Epidermal melanocyte (primary cell): ENCODE measurements at regions not wholly inside any gene's neighbourhood (a gene's known extent, or its start where the extent isn't known, plus 50 kb on each side); places are given as distances from the start of the nearest gene placed in this dataset.

Source experiments
- DNase-seq: peaks from one replicate; pipeline ENCODE4 v3.0.0; 2011; ENCODE audit warnings: low spot score; ENCODE audit not compliant: insufficient read length

GRCh38 chr5:89934069-89934468, 475.5 kb downstream of the CETN3 start:
- no peak for DNase-seq

DNA sequence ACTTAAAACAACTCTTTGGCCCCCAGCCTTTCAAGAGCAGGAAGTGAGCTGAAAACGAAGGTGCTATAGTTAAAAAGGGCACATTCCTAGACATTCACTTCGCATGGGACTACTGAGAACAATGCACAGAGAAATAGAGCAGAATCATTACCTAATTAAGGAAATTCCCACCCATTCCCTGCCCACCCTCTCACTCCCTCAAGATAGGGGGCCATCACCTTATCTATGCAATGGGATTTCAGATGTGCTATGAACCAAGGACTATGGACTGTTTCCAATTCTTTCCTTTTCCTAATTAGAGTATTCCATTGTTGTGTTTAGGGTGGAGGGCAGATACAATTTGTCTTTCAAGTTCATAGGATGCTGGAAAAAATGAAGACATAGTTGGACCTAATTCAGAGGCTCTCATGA, 476.8 kb downstream of the CETN3 start:
- no peak for DNase-seq

GRCh38 chr5:89930591-89931392, 478.8 kb downstream of the CETN3 start:
- DNase-seq = peak; percentile 23

DNA sequence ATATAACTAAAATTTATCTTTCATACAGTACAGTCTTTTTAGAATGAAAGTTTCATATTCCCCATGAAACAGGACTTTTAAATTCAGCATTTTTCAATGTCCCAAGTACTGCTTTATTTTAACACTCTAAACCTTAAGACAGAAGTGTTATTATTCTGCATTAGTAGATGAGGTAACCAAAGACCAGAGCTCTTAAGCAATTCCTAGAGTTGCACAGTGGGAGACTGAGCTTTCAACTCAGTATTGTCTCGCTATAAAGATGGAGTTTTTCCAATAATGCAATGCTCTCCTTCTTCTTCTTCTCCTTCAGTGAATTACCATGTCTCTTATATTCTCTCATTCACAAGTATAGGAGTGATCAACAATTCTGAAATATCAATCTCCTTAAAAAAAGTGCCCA, 479.7 kb downstream of the CETN3 start:
- DNase-seq = no peak

DNA sequence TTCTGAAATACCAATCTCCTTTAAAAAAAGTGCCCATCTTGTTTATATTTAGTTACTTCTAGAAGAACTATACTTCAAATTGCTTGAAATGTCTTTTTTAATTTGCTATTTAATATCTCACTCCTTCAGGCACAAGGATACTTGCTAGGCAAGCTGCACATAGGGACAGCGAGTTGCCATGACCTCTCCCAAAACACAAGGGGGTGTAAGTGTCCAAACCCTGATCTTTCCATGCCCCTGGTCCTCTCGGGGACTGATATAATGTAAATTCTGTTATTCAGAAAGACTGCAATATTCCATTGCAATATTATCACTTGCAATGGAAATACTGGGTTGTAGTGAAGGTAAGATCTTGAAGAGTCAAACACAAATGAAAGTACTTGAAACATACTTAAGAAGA, 480.4 kb downstream of the CETN3 start:
- DNase-seq = no peak

DNA sequence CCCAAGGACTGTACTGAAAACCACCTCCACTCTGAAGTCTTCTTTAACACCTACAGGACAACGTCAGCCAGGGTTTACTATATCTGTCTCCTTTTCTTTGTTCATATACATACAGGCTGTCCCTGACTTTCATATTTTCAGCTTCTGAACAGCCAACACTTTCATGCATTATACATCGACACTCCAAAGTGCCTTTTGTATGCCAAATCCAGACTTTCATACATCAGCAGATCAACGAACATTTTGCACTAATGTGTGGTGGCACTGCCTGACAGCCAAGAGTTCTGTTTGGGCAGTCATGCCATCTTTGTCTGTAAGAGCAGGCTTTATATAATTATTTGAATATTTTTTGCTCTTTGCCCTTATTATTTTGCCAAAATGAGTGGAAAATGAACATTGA, 487.4 kb downstream of the CETN3 start:
- DNase-seq = no peak

- no peak for DNase-seq
Measured at GRCh38 chr5:89917112-89917511, 492.4 kb downstream of the CETN3 start.

DNA sequence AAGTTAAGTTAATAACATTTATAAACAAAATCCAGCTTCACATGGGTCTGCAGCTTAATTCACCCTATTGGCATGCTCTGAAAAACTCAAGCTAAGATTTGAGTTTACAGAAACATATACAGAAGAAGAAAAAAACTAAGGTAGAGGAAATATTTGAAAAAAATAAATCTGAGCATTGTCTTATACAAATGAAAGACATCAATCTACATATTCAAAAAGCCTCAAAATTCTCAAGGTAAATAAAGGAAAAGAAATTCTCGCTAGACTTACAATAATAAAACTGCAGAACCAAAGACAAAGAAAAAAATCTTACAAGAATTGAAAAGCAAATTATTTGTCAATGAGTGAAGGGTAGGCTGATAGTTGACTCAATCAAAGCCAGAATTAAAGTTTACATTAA, 493.4 kb downstream of the CETN3 start:
- no peak for DNase-seq

- DNase-seq = no peak
Measured at GRCh38 chr5:89908876-89909275, 500.7 kb downstream of the CETN3 start.

DNA sequence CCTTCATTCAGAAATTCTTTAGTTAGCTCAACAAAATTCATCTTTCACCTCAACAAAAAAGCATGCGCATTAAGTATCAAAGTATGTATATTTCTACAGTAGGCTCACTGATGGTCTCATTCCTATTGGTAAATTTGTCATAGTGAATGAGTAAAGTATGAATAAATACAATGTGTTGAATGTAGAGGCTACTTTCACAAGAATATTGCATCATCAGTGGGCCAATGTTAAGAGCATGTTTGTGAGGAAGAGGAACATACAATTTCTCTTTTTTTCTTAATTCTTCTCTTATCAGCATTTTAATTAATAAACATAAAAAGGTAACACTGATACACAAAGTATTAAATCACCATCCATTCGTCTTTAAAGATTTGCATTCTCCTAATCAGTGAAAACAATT, 505.1 kb downstream of the CETN3 start:
- no peak for DNase-seq

GRCh38 chr5:89901983-89902382, 507.6 kb downstream of the CETN3 start:
- no peak for DNase-seq

DNA sequence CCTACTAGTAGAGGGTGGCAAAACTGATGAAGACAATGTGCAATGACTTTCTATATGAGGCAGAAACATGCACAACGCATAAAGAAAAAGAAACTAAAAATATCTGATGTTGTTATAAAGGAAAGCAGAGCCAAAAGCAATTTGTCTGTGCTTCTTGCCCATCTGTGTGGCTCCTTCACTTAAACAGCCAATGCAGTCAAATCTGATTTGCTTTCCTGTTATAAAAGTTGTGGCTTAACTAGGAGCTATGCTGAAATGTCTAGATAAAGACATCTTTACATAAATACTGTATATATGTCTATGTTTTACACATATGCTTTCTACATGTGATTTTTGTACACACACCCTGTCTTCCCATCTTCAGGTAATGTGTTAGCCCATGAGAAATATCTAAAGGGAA, 508.2 kb downstream of the CETN3 start:
- DNase-seq = no peak

DNA sequence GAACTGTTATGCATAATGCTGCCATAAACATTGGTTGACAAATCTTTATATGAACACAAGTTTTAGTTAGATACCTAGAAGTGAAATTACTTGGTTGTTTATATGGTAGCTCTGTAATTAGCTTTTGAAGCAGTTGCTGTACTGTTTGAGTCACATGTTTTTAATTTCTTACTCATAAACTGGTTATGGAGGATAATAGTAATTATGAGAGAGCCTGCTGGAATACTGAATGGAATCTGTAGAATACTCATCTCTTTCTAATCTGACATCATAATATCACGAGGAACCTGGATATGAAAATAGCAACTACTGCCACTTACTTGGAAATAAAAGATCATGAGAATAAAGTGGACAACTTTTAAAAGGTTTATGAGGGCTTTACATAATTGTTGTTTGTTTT, 509.2 kb downstream of the CETN3 start:
- no peak for DNase-seq

- DNase-seq = no peak
Measured at GRCh38 chr5:89899559-89899958, 510.0 kb downstream of the CETN3 start.

GRCh38 chr5:89893546-89893945, 516.0 kb downstream of the CETN3 start:
- no peak for DNase-seq

DNA sequence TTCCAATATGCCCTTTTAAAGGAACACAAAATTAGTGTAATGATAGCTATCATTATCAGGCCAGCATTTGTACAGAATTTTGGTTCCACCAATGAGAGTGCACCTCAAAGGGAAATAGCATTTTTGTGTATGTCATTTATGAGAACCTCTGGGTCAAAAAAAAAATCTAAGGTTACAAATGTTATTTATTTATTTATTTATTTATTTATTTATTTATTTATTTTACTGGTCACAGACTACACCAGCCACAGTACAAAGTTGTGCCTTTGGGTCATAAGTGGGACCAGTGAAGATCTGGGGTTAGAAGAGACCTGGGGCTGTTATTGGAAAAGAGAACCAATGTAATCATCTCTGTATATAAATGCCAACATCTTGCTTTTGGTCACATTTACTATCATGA, 523.9 kb downstream of the CETN3 start:
- no peak for DNase-seq

DNA sequence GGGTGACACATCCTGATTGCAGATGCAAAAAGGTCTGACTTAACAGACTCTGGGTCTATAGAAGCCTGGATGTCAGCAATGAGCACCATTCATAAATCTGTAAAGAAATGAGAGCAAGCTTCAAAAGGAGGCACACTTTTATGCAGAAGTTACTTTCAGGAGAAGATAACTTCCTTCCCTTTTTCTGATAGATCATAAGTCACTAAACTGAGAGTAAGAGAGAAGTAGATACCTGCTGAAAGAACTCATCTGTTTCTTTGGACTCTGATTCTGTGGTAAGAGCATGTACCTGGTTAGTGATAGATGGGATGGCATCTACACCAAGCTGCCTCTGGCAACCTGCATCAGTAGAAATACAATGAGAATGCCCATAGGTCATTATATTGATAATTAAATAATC, 525.6 kb downstream of the CETN3 start:
- DNase-seq = no peak

DNA sequence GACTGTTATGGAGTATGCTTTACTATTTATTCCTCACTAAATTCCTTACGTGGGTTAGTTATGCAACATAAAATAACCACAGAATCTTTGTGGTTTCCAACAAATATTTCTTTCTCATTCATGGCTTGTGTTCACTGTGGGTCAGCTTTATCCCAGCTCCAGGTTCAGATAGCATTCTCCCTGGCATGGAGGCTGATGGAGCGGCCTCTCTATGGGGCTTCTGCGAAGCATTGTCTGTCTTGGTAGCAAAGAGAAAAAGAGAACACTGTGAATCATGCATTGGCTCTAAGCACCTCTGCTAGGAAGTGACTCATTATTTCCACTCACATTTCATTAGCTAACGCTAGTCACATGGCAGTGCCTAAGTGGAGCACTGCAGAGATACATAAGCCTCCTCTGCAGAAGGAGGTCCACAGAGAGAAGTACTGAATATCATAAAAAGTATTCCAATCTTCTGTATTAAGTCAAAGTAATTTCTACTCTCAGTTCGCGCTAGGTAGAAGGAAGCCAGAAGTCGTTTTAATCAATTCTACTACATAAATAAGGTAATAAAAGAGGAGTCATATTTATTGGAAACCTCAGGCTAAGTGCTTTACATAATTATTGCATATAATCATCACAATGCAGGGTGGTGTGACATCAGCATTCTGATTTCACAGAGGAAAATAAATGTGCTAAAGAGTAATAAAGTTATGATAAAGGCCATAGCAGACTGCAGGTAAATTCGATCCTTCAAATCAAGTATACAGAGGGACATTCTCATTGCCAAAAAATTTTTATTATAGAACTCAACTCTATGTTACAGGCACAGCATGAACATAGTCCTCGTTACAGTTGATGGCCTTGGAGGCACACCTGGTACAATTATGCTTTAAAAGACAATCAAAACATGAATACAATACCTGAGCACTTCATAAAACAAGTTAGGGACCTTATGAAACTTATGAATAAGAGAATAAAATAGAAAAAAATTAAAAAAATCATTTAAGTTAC, 531.1 kb downstream of the CETN3 start:
- DNase-seq = no peak

DNA sequence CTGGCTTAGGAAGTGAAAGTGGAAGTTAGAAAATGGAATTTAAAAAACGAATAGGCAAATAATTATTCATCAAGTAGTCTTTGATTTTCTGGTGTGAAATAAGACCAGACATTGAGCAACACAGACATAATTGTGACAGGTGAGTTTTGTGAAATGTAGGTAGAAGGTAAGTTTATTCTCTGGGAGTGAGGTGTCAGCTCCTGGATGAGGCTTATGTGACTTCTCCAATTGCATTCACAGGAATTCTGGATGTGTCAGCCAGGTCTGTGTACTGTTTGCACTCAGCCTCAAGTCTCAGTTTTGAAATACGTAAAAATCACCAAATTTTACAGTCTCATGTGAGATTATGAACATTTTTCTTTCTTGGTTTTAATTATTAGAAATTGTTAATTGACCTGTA, 537.6 kb downstream of the CETN3 start:
- no peak for DNase-seq

DNA sequence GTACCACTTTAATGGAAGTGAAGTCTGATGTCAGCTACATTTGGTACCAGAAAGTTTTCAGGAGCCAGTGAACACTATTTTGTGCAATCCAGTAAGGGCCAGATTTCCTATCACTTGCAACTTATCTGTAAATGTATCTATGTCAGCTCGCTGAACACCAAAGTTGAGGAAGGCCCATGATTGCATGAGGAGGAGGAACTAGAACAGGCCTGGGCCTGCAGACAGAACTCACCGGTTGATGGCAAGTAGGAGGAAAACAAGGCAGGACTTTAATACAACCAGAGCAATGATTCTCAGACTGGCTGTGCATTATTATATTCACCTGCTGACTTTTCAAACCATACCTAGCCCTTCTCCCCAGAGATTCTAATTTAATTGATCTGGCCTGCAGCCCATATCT, 540.2 kb downstream of the CETN3 start:
- DNase-seq = no peak

DNA sequence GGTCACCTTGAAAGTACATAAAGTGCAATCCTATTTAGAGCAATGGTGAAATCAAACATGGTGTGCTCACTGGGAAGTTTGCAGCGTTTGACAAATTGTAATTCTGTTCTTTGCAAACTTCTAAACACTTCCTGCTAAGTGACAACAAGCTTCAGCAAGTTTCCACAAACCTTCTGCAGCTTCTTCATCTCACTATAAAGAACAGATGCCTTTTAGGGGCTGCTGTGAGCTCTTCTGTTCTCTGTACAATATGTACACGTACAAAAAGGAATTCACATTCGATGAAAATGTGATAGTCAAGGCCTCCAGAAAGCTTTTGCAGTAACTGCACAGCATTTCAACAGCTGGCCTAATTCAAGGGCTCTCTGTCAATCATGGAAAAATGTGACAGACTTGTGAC, 543.1 kb downstream of the CETN3 start:
- no peak for DNase-seq

- DNase-seq = no peak
Measured at GRCh38 chr5:89864941-89865340, 544.6 kb downstream of the CETN3 start.
